Suprapubic skin (tissue), 4 donors: ENCODE measurements at regions not wholly inside any gene's neighbourhood (a gene's known extent, or its start where the extent isn't known, plus 50 kb on each side); places are given as distances from the start of the nearest gene placed in this dataset.
"Not testable (repeated sequence)": the region's sequence is repeated elsewhere in the genome, so short reads cannot be mapped to it uniquely, and the experiment has no call there.

Experiments used
- DNase-seq, 2 donors: peaks; one replicate each; pipeline ENCODE4 v3.0.0-alpha.2; 2019; ENCODE audit warnings: low spot score in 2 of 2
- H3K27ac ChIP-seq: fragments of 200-600 bp; sonication (generic); one replicate; pipeline ENCODE4 v1.5.1; 2019
- H3K27me3 ChIP-seq: fragments of 200-600 bp; sonication (generic); one replicate; pipeline ENCODE4 v1.5.1; 2019
- H3K36me3 ChIP-seq: fragments of 200-600 bp; sonication (generic); one replicate; pipeline ENCODE4 v1.5.1; 2019
- H3K4me1 ChIP-seq: fragments of 200-600 bp; sonication (generic); one replicate; pipeline ENCODE4 v1.5.1; 2019
- H3K4me3 ChIP-seq: fragments of 200-600 bp; sonication (generic); one replicate; pipeline ENCODE4 v1.5.1; 2019; ENCODE audit warnings: mild to moderate bottlenecking
- H3K9me3 ChIP-seq: fragments of 200-600 bp; sonication (generic); one replicate; pipeline ENCODE4 v1.5.1; 2019
- EP300 ChIP-seq: sonication (generic); formaldehyde crosslinking; IDR thresholded peaks from one replicate; pipeline ENCODE4 v1.6.1; 2017; ENCODE audit warnings: antibody characterized with exemption
- POLR2A ChIP-seq, 2 donors: fragments of 450-650 bp; IDR thresholded peaks; one replicate each; pipeline ENCODE4 v1.6.1; 2017; ENCODE audit warnings: antibody characterized with exemption in 2 of 2, mild to moderate bottlenecking in 2 of 2, moderate library complexity in 2 of 2
- POLR2AphosphoS5 ChIP-seq, 3 donors: sonication (generic); formaldehyde crosslinking; IDR thresholded peaks; one replicate each; pipeline ENCODE4 v1.6.1; 2017; ENCODE audit warnings: antibody characterized with exemption in 3 of 3
- WGBS: methylation state at CpG from one replicate; pipeline ENCODE4 v1.1.5; 2018; 5-methylcytosine and 5-hydroxymethylcytosine counted together
- TF ChIP-seq, protein P1 (sequence below), 2 donors: fragments of 200-600 bp in 1 of 2; fragments of 450-650 bp in 1 of 2; sonication (generic) in 1 of 2; IDR thresholded peaks; one replicate each; pipeline ENCODE4 v1.5.1; 2016 to 2019; ENCODE audit warnings: antibody characterized with exemption in 2 of 2, mild to moderate bottlenecking in 1 of 2, moderate library complexity in 1 of 2

DNA sequence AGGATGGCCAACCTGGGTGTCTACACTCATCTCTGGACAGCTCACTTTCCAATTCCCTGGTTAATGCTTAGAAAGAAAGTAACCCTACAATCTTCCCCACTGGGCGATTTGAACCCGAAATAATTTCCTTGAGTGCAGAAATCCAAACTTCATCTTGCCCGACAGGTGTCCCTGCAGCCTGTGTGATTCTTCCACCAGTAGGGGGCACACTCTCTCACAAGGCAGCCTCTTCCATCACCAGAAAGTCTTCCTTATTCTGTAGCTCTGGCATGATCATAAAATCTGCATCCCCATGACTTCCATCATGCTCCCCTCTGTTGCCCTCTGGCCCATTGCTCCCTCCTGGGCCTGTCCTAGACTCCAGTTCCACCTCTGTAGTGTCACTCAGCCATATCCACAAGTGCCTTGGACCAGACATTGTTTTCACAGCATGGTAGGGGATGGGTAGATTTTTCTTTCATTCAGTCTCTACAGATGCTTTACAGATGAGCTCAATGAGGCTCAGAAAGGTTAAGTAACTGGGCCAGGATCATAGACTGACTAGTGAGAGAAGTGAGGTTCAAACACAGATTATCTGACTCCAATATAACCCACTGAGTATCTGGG, 170.4 kb upstream of the SPTLC3 start:
- TF ChIP-seq POLR2A (IDR thresholded peaks at IDR 0.05), result no peak
- Histone ChIP-seq H3K9me3 (no peaks in the 10 kb centered on the region), H3K36me3 (no peaks in the 10 kb centered on the region), H3K27me3 (peaks cover 2% of the 10 kb centered on the region), H3K27ac (no peak overlapping the region), H3K4me1 (no peaks in the 10 kb centered on the region), H3K4me3 (no peak overlapping the region)
- DNase-seq, result no peak
- WGBS, result 78% methylated on average over 3 of the region's 3 CpGs

DNA sequence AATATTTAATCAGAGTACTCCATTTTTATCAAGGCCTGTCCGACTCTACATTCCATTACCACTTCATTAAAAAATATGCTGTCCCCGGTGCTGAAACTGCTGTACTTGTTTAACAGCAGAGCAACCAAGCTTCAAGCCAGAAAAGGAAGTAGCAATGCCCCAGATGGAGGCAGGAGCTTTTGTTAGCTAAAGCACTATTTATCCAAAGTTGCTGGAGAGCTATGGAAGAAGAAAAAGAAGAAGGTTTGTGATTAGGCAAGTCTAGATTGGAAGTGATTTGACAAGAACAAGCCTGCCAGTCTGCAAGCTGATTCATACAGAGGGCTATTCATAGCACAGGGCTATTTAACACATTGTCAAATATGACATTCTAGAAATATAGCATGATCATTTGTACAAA, 160.9 kb upstream of the SPTLC3 start:
- no peak for DNase-seq
- TF ChIP-seq, protein P1, sequence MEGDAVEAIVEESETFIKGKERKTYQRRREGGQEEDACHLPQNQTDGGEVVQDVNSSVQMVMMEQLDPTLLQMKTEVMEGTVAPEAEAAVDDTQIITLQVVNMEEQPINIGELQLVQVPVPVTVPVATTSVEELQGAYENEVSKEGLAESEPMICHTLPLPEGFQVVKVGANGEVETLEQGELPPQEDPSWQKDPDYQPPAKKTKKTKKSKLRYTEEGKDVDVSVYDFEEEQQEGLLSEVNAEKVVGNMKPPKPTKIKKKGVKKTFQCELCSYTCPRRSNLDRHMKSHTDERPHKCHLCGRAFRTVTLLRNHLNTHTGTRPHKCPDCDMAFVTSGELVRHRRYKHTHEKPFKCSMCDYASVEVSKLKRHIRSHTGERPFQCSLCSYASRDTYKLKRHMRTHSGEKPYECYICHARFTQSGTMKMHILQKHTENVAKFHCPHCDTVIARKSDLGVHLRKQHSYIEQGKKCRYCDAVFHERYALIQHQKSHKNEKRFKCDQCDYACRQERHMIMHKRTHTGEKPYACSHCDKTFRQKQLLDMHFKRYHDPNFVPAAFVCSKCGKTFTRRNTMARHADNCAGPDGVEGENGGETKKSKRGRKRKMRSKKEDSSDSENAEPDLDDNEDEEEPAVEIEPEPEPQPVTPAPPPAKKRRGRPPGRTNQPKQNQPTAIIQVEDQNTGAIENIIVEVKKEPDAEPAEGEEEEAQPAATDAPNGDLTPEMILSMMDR (IDR thresholded peaks at IDR 0.05), result no peak
- TF ChIP-seq POLR2A (IDR thresholded peaks at IDR 0.05) (no peak), POLR2AphosphoS5 (IDR thresholded peaks at IDR 0.05) (no peak), EP300 (no peak)
- no peak overlapping the region for H3K4me3 ChIP-seq
- H3K4me1 ChIP-seq, result no peaks in the 10 kb centered on the region
- H3K36me3 ChIP-seq, result no peaks in the 10 kb centered on the region
- no peak overlapping the region for H3K27ac ChIP-seq
- no peaks in the 10 kb centered on the region for H3K27me3 ChIP-seq
- H3K9me3 ChIP-seq, result no peaks in the 10 kb centered on the region
- WGBS, result 16% methylated on average over 2 of the region's 2 CpGs

DNA sequence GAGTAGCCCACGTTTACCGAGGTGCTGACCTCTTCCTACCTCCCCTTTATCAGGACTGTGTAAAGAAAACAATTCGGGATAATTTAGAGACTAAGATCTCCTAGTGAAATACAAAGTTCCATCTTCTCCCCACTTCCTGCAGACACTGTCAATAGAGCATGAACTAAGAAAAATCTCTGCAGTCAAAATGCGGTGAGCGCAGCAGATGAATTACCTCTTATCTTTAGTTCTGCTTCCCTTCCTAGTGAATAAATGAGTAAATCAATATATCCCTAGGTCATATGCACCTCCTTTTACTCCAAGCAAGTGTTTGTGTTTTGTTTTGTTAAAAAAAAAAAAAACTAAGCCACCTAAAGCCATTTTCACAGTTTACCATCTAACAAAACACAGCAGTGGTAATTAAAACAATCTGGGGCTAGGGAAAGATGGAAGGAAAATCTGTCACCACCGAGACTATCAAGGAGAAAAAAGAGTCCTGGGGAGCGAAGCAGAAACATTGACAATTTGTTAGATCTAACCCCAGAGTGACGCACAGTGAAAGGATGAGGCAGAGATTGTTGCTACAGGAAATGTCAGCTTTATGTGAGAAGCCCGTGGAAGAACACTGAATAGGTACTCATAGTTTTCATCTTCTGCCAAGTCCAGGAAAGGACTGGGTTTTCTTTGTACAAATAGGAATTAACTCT, 159.4 kb upstream of the SPTLC3 start:
- H3K27me3 ChIP-seq, result no peaks in the 10 kb centered on the region
- H3K4me3 ChIP-seq, result no peak overlapping the region
- H3K9me3 ChIP-seq, result no peaks in the 10 kb centered on the region
- no peak for DNase-seq
- H3K36me3 ChIP-seq, result no peaks in the 10 kb centered on the region
- TF ChIP-seq, protein P1 (IDR thresholded peaks at IDR 0.05), result no peak
- TF ChIP-seq EP300, result no peak
- no peak for TF ChIP-seq POLR2A (IDR thresholded peaks at IDR 0.05)
- TF ChIP-seq POLR2AphosphoS5 (IDR thresholded peaks at IDR 0.05), result no peak
- 64% methylated on average over 9 of the region's 9 CpGs for WGBS
- no peak overlapping the region for H3K27ac ChIP-seq
- no peaks in the 10 kb centered on the region for H3K4me1 ChIP-seq

DNA sequence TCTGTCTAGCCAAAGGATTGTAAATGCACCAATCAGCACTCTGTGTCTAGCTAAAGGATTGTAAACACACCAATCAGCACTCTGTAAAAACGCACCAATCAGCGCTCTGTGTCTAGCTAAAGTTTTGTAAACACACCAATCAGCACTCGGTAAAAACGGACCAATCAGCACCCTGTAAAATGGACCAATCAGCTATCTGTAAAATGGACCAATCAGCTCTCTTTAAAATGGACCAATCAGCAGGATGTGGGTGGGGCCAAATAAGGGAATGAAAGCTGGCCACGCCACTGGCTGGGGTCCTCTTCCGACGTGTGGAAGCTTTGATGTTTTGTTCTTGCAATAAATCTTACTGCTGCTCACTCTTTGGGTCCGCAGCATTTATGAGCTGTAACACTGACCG, 151.1 kb upstream of the SPTLC3 start:
- not testable (repeated sequence) for H3K4me3 ChIP-seq, H3K4me1 ChIP-seq, H3K27me3 ChIP-seq, DNase-seq, H3K27ac ChIP-seq, H3K36me3 ChIP-seq, H3K9me3 ChIP-seq
- WGBS, result 78% methylated on average over 9 of the region's 9 CpGs

DNA sequence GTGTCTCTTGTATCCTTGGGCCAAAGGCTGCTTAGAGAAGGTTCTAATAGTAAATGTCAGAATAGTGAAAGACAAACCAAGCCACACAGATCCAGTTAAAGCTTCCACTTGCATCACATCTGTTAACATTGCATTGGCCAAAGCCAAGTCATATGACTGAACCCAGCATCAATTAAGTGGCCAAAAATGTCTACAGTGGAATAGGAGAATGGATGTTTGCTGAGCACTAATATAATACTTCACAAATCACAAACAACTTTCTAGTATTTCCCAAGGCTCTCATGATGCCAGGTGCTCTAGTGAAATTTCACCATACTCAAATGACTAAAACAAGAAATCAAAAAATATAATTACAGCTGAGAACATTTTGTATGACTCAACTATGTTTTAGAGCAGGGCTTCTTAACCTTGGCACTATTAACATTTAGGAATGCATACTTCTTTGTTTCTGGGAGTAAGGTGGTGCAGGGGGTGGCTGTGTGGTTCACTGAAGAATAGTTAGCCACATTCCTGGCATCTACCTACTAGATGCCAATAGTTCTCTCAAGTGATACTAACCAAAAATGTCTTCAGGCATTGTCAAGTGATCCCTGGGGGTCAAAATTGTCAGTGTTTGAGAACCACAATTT, 148.0 kb upstream of the SPTLC3 start:
- no peaks in the 10 kb centered on the region for H3K27me3 ChIP-seq
- H3K9me3 ChIP-seq, result no peaks in the 10 kb centered on the region
- H3K36me3 ChIP-seq, result no peaks in the 10 kb centered on the region
- DNase-seq, result no peak
- H3K4me3 ChIP-seq, result no peak overlapping the region
- no peak overlapping the region for H3K27ac ChIP-seq
- no peaks in the 10 kb centered on the region for H3K4me1 ChIP-seq
- TF ChIP-seq POLR2A (IDR thresholded peaks at IDR 0.05) (no peak), EP300 (no peak), POLR2AphosphoS5 (IDR thresholded peaks at IDR 0.05) (no peak)
- TF ChIP-seq, protein P1 (IDR thresholded peaks at IDR 0.05), result no peak

DNA sequence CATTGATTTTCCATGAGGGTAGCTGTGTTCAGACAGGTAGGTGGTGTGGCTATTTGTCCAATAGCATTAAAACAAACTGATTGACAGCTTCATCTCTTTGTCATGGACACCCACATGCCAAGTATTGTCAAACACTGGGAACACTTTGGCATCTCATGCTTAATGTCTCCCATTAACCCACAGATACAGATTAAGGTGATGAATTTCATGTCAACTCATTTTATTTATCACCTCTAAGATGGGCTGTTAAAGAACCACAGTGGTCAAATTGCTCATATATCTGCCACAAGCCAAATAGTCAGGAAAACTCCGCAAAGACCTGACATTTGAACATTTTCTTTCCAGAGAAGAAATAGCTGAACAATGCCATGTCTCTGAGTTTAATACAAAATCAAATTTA, 139.1 kb upstream of the SPTLC3 start:
- Histone ChIP-seq H3K9me3 (no peaks in the 10 kb centered on the region), H3K36me3 (no peaks in the 10 kb centered on the region), H3K4me1 (no peaks in the 10 kb centered on the region), H3K27me3 (no peaks in the 10 kb centered on the region), H3K27ac (no peak overlapping the region), H3K4me3 (no peak overlapping the region)
- no peak for DNase-seq
- TF ChIP-seq EP300 (no peak), POLR2AphosphoS5 (IDR thresholded peaks at IDR 0.05) (no peak), POLR2A (IDR thresholded peaks at IDR 0.05) (no peak)
- TF ChIP-seq, protein P1 (IDR thresholded peaks at IDR 0.05), result no peak
- WGBS, result 63% methylated on average over 1 of the region's 1 CpG
